Breast epithelium (tissue), 4 donors: ENCODE measurements at regions not wholly inside any gene's neighbourhood (a gene's known extent, or its start where the extent isn't known, plus 50 kb on each side); places are given as distances from the start of the nearest gene placed in this dataset.

ENCODE experiments used
- DNase-seq, 2 donors: peaks; one replicate each; pipeline ENCODE4 v3.0.0-alpha.2; 2019; ENCODE audit warnings: low spot score in 2 of 2
- H3K27ac ChIP-seq, 2 donors: fragments of 200-600 bp; sonication (generic) in 1 of 2; one replicate each; pipeline ENCODE4 v1.5.1; 2016 to 2019; ENCODE audit warnings: mild to moderate bottlenecking in 1 of 2
- H3K27me3 ChIP-seq, 2 donors: fragments of 200-600 bp; sonication (generic) in 1 of 2; one replicate each; pipeline versions ENCODE4 v1.5.1 to v1.6.0; 2017 to 2019; ENCODE audit warnings: control low read depth in 1 of 2, mild to moderate bottlenecking in 1 of 2
- H3K36me3 ChIP-seq: fragments of 200-600 bp; one replicate; pipeline ENCODE4 v1.5.1; 2019
- H3K4me1 ChIP-seq, 2 donors: fragments of 200-600 bp; sonication (generic); one replicate each; pipeline ENCODE4 v1.5.1; 2016 to 2019; ENCODE audit warnings: control low read depth in 1 of 2
- H3K4me3 ChIP-seq, 3 donors: fragments of 200-600 bp; sonication (generic); 1 replicate in 2 of 3; 2 replicates in 1 of 3; pipeline ENCODE4 v1.5.1; 2016 to 2019; ENCODE audit warnings: mild to moderate bottlenecking in 3 of 3, moderate library complexity in 2 of 3
- H3K9me3 ChIP-seq, 2 donors: fragments of 200-600 bp; sonication (generic) in 1 of 2; one replicate each; pipeline ENCODE4 v1.5.1; 2016 to 2019; ENCODE audit warnings: control low read depth in 1 of 2
- CTCF ChIP-seq, 3 donors: fragments of 450-650 bp; IDR thresholded peaks; one replicate each; pipeline ENCODE4 v1.5.1; 2016 to 2017; ENCODE audit warnings: antibody characterized with exemption in 3 of 3, mild to moderate bottlenecking in 3 of 3, moderate library complexity in 3 of 3
- POLR2A ChIP-seq: fragments of 450-650 bp; IDR thresholded peaks from one replicate; pipeline ENCODE4 v1.6.1; 2016; ENCODE audit warnings: antibody characterized with exemption, mild to moderate bottlenecking, moderate library complexity
- POLR2AphosphoS5 ChIP-seq, 3 donors: sonication (generic); formaldehyde crosslinking; IDR thresholded peaks; one replicate each; pipeline ENCODE4 v1.6.1; 2017; ENCODE audit warnings: antibody characterized with exemption in 3 of 3
- intact Hi-C: fragments of 100-400 bp; cut with DNase I; formaldehyde crosslinking; loops from one replicate; pipeline ENCODE4 v1.15.1; 2023; ENCODE audit warnings: low total_unique reads

- Histone ChIP-seq H3K4me1 (no peaks in the 10 kb centered on the region), H3K9me3 (no peaks in the 10 kb centered on the region), H3K36me3 (no peaks in the 10 kb centered on the region), H3K27me3 (peaks cover 0 to 32% of the 10 kb centered on the region in 2 donors), H3K27ac (no peak overlapping the region), H3K4me3 (no peak overlapping the region)
- TF ChIP-seq POLR2AphosphoS5 (IDR thresholded peaks at IDR 0.05) = no peak
- TF ChIP-seq CTCF (IDR thresholded peaks at IDR 0.05) = no peak
- TF ChIP-seq POLR2A = no peak
- DNase-seq = no peak
- intact Hi-C loops = no loop called here
These were observed 125.7 kb downstream of the MRM1 start for GRCh38 chr17:36727052-36727451.

- no peaks in the 10 kb centered on the region for H3K9me3 ChIP-seq
- no peaks in the 10 kb centered on the region for H3K4me1 ChIP-seq
- H3K27me3 ChIP-seq = peaks cover 0 to 32% of the 10 kb centered on the region in 2 donors
- intact Hi-C loops = no loop called here
- TF ChIP-seq POLR2A (no peak), POLR2AphosphoS5 (IDR thresholded peaks at IDR 0.05) (no peak), CTCF (IDR thresholded peaks at IDR 0.05) (no peak)
- no peak for DNase-seq
- H3K4me3 ChIP-seq = no peak overlapping the region
- no peak overlapping the region for H3K27ac ChIP-seq
- H3K36me3 ChIP-seq = no peaks in the 10 kb centered on the region
These were observed 126.2 kb downstream of the MRM1 start for GRCh38 chr17:36727577-36727976.

GRCh38 chr17:36728030-36728991 lies 126.9 kb downstream of the MRM1 start:
- Histone ChIP-seq H3K36me3 (no peaks in the 10 kb centered on the region), H3K27ac (no peak overlapping the region), H3K4me1 (no peaks in the 10 kb centered on the region), H3K9me3 (no peaks in the 10 kb centered on the region), H3K27me3 (peaks cover 0 to 32% of the 10 kb centered on the region in 2 donors), H3K4me3 (no peak overlapping the region)
- TF ChIP-seq POLR2AphosphoS5 (IDR thresholded peaks at IDR 0.05) = no peak
- TF ChIP-seq POLR2A = no peak
- no peak for TF ChIP-seq CTCF (IDR thresholded peaks at IDR 0.05)
- DNase-seq = no peak
- intact Hi-C loops = no loop called here

GRCh38 chr17:36730095-36730808 lies 128.9 kb downstream of the MRM1 start:
- no peaks in the 10 kb centered on the region for H3K9me3 ChIP-seq
- no peak overlapping the region for H3K4me3 ChIP-seq
- TF ChIP-seq POLR2A (no peak), POLR2AphosphoS5 (IDR thresholded peaks at IDR 0.05) (no peak), CTCF (IDR thresholded peaks at IDR 0.05) (no peak)
- intact Hi-C loops = no loop called here
- no peak overlapping the region for H3K27ac ChIP-seq
- DNase-seq = no peak
- H3K36me3 ChIP-seq = no peaks in the 10 kb centered on the region
- no peaks in the 10 kb centered on the region for H3K4me1 ChIP-seq
- H3K27me3 ChIP-seq = peaks cover 0 to 32% of the 10 kb centered on the region in 2 donors
